ENCODE measurements at regions not wholly inside any gene's neighbourhood (a gene's known extent, or its start where the extent isn't known, plus 50 kb on each side); places are given as distances from the start of the nearest gene placed in this dataset.
A peak's percentile ranks its signal among the peaks of the same experiment; 100 is the strongest.
"Not testable (repeated sequence)": the region's sequence is repeated elsewhere in the genome, so short reads cannot be mapped to it uniquely, and the experiment has no call there.

DNA sequence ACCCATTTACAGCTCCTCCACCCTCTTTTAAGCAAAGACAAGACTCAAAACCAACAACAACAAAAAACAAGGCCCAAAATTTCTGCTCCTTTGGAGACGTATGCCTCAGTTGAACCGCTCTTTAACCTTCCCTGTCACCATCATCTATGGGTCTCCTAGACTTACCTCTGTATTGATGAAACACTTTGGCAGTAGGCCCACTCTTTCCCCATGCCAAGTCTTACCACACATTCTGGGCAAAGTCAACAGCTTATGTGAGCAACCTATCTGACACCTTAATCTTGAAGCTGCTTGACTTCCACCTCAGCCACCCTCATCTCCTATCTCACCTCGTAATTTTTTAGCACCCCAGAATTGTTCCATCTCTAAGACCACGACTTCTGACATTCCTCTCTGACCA lies 99.7 kb upstream of the CXorf66 start:
- no peak for DNase-seq

- peak; percentile 38 for DNase-seq
Observed at GRCh38 chrX:140057001-140057411, 91.7 kb upstream of the CXorf66 start.

- DNase-seq = no peak
Observed at GRCh38 chrX:140053846-140054245, 88.5 kb upstream of the CXorf66 start.

DNA sequence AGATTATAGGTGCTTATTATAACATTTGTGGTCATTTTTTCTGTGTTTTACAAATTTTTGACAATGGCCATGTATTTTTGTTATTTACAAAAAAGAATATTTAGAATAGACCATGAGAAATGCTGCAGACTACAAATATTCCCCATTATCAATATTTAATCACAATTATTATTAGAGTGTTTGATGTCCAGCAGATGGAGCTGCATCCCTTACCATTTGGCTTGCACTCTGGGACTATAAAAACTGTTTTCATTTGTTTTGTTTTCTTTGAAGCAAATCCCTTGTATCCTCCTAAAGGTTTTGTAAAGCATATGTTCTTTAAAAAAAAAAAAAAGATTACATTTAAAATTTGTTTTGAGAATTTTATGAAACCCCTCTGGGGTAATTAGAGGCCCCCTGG lies 85.6 kb upstream of the CXorf66 start:
- DNase-seq = no peak

- no peak for DNase-seq
Observed at GRCh38 chrX:140040386-140040785, 75.1 kb upstream of the CXorf66 start.

DNA sequence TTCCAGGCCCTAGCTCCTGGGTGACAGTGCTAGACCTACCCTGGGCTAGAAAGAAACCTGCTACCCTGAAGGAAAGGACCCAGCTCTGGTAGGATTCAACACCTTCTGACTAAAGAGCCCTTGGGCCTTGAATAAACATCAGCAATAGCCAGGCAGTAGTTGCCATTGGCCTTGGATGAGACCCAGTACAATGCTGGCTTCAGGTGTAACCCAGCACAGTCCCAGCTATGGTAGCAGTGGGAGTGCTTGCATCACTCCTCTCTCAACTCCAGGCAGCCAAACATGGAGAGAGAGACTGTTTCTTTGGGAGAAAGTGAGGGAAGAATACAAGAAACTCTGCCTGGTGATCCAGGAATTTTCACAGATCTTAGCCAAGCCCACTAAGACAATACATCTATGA lies 73.5 kb upstream of the CXorf66 start:
- no peak for DNase-seq

DNA sequence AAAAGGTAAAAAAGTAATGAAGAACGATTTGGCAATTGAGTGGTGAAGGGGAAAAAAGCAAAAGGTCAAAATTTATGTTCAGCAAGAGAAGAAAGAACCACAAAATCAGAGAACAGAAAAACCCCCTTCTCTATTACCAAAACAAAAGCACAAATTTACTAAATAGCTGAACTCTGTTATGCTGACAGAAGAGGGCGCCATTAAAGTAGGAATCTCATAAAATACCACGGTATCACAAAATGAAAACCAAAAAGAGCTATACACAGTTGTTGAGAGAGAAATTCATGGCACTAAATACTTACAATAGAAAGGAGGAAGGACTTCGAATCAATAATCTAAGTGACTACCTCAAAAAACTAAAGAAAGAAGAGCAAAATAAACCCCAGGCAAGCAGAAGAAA lies 69.6 kb upstream of the CXorf66 start:
- no peak for DNase-seq

- no peak for DNase-seq
Observed at GRCh38 chrX:140022482-140022881, 57.2 kb upstream of the CXorf66 start.

DNA sequence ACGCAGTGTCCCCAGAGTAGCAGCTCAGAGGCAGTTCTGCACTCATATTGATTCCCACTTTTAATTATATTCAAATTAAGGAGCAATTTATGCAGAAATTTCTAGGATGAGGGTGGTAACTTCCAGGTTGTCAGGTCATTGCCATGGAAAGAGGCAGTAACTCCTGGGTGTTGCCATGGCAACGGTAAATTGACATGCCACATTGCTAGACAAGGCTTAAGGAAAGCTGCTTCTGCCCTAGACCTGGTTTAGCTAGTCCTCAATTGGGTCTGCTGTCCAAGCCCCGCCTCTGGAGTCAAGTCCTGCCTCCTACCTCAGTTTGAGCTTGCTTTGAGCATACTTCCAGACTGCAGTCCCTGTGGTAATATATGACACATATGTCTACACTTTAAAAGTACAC lies 53.8 kb upstream of the CXorf66 start:
- not testable (repeated sequence) for DNase-seq
